Upper lobe of right lung (tissue), 1 donor: ENCODE measurements at regions not wholly inside any gene's neighbourhood (a gene's known extent, or its start where the extent isn't known, plus 50 kb on each side); places are given as distances from the start of the nearest gene placed in this dataset.
A peak's percentile ranks its signal among the peaks of the same experiment; 100 is the strongest.

Source experiments
- ATAC-seq: fragments of 200-7000 bp; cut with Tn5 transposase; one replicate; pipeline ENCODE4 v1.9.1; 2020; ENCODE audit warnings: mild to moderate bottlenecking, moderate library complexity
- DNase-seq: peaks from one replicate; pipeline ENCODE4 v3.0.0-alpha.2; 2020
- H3K27ac ChIP-seq: fragments of 200-600 bp; one replicate; pipeline ENCODE4 v1.8.0; 2022
- H3K27me3 ChIP-seq: fragments of 200-600 bp; one replicate; pipeline ENCODE4 v1.8.0; 2022; ENCODE audit warnings: mild to moderate bottlenecking
- H3K36me3 ChIP-seq: fragments of 200-600 bp; one replicate; pipeline ENCODE4 v1.8.0; 2022
- H3K4me1 ChIP-seq: fragments of 200-600 bp; one replicate; pipeline ENCODE4 v1.8.0; 2022
- H3K4me3 ChIP-seq: fragments of 200-600 bp; one replicate; pipeline ENCODE4 v1.8.0; 2022; ENCODE audit warnings: mild to moderate bottlenecking
- H3K9me3 ChIP-seq: fragments of 200-600 bp; one replicate; pipeline ENCODE4 v1.8.0; 2022
- intact Hi-C: fragments of 100-400 bp; cut with DNase I; formaldehyde crosslinking; loops from one replicate; pipeline ENCODE4 v1.11.0; 2022
- TF ChIP-seq, protein P1 (sequence below): fragments of 200-600 bp; IDR thresholded peaks from one replicate; pipeline ENCODE4 v1.8.0; 2022; ENCODE audit warnings: antibody characterized with exemption
- donor health status: DM: no; HTN: yes; CAD: no; lungs with severe emphysema.

DNA sequence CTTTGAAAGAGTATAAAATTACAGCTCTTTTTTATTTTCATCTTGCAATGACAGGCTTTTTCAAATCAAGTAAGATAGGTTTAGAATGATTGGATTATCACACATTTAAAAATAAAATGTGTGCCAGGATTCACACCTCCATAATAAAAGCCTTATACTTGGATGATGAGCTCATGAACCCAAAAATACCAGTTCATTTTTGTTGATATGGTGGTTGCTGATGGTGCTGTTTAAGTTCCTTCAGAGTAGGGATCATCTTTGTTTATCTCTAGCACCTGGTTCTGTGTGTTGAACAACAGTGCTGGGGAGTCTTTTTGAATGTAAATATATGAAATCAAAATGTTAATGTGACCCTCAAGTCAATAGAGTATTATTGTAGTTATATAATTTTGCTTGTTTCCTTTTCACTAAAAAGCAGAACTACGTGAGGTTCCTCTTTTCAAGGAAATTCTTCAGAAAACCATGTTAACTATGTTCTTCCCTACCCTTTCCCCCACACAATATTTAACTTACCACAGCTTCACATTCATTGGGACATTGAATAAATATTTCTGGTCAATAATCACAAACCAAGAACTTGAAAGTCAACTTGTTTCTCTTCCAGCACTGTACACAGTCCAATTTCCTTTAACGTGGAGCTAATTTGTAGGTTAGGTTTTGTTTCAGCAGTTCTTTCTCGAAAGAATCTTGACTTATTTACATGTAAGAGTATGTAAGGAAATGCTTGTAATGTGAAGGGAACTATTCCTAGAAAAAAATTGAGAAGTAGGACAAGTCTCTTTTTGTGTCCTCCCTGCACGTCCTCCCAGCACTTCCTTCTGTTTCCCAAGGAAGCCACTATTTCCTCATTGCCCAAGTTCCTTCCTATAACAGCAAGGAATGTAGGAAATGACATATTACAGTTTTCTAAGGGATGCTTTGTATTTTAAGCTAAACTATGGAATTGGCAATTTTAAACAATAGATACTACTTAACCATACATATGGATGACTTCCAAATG is 945.9 kb upstream of the CITED2 start:
- TF ChIP-seq, protein P1, sequence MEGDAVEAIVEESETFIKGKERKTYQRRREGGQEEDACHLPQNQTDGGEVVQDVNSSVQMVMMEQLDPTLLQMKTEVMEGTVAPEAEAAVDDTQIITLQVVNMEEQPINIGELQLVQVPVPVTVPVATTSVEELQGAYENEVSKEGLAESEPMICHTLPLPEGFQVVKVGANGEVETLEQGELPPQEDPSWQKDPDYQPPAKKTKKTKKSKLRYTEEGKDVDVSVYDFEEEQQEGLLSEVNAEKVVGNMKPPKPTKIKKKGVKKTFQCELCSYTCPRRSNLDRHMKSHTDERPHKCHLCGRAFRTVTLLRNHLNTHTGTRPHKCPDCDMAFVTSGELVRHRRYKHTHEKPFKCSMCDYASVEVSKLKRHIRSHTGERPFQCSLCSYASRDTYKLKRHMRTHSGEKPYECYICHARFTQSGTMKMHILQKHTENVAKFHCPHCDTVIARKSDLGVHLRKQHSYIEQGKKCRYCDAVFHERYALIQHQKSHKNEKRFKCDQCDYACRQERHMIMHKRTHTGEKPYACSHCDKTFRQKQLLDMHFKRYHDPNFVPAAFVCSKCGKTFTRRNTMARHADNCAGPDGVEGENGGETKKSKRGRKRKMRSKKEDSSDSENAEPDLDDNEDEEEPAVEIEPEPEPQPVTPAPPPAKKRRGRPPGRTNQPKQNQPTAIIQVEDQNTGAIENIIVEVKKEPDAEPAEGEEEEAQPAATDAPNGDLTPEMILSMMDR, result no peak
- no peaks in the 10 kb centered on the region for H3K9me3 ChIP-seq
- no peaks in the 10 kb centered on the region for H3K27me3 ChIP-seq
- intact Hi-C loops, result no loop called here
- peaks cover 15% of the 10 kb centered on the region for H3K4me1 ChIP-seq
- H3K27ac ChIP-seq, result peak overlapping the region; percentile 15
- ATAC-seq, result peak; percentile 63
- DNase-seq, result no peak
- H3K36me3 ChIP-seq, result no peaks in the 10 kb centered on the region
- H3K4me3 ChIP-seq, result no peak overlapping the region

DNA sequence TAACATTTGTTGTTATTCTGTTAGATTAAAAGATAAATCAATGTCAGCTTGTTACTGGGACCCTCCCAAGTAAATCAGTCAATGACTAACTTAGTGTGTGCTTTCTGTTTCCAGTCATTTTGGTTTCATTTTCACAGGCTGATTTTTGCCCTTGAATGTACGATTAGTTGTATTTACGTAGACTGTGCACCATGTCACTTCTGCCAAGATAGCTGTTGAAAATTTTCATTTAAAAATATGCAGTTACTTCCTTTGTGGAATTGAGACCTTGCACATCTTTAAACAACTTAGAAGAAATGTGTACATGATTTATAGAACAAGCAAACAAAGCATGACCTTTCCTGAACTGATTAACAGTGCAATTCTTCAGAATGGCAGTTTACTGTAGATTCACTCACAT is 944.8 kb upstream of the CITED2 start:
- ATAC-seq (no peak), DNase-seq (no peak)
- no peaks in the 10 kb centered on the region for H3K36me3 ChIP-seq
- H3K27ac ChIP-seq, result no peak overlapping the region
- H3K9me3 ChIP-seq, result no peaks in the 10 kb centered on the region
- TF ChIP-seq, protein P1, result no peak
- H3K4me1 ChIP-seq, result peaks cover 15% of the 10 kb centered on the region
- H3K27me3 ChIP-seq, result no peaks in the 10 kb centered on the region
- H3K4me3 ChIP-seq, result peak overlapping the region; percentile 10
- intact Hi-C loops, result no loop called here

DNA sequence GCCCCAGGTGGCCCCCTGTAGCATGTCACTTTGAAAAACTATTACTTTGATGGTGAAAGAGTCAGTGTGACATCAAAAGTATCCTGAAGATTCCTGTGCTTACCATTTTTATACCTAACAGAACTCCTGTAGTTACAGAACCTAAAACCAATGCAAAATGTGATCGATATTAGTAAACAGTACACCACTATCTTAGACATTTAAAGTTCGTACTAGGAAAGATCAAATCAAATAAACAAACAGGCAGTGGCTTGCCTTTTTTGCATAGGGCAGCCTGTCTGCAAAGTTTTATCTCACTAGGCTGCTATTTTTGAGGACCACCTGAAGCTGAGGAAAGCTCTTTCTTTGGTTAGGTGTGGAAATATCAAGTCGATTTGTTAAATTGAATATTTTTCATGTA is 944.0 kb upstream of the CITED2 start:
- intact Hi-C loops, result no loop called here
- ATAC-seq, result no peak

DNA sequence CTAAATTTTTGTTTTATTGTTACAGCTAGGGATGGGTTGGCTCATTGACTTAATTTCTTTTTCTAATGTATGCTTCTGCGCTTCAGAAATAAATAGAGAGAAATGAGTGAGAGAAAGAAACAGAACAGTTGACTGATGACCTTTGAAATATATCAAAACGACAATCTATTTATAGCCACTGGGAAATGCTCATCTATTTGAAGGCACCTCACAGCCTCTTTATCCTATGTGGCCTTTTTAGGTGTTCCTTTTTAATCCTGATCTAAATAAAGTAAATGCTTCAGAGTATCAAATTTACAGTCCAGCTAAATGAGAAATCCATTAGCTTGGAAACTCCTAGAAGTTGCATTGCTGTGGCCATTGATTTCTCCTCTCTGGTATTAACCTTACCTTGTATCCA is 943.5 kb upstream of the CITED2 start:
- TF ChIP-seq, protein P1, result no peak
- no peak for ATAC-seq

More for the DNA sequence above, 944.0 kb upstream of the CITED2 start:
- Histone ChIP-seq H3K27ac (no peak overlapping the region), H3K9me3 (no peaks in the 10 kb centered on the region), H3K4me3 (no peak overlapping the region), H3K4me1 (peaks cover 15% of the 10 kb centered on the region), H3K36me3 (no peaks in the 10 kb centered on the region), H3K27me3 (no peaks in the 10 kb centered on the region)
- no peak for DNase-seq
- TF ChIP-seq, protein P1, result no peak

DNA sequence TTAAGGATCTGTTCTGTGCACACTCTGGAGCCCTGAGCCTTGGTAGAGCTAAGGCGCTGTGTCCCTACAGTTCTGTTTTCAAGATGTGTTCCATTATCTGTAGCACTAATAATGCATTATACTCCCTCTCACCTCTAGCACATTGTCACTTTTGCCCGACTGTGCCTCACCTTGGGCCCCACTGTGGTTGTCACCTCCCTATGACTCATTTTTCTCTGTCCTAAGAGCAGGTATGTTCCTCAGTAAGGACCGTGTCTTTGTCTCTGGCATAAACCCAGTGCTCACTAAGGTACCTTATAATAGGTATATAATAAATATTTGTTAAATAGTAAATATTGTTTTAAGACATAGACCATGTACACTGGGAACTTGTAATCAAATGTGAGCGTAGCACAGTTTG is 942.5 kb upstream of the CITED2 start:
- TF ChIP-seq, protein P1, result no peak
- intact Hi-C loops, result no loop called here
- Histone ChIP-seq H3K27me3 (no peaks in the 10 kb centered on the region), H3K4me3 (no peak overlapping the region), H3K27ac (no peak overlapping the region), H3K9me3 (no peaks in the 10 kb centered on the region), H3K36me3 (no peaks in the 10 kb centered on the region), H3K4me1 (peaks cover 15% of the 10 kb centered on the region)
- no peak for ATAC-seq
- no peak for DNase-seq

More for the DNA sequence above, 943.5 kb upstream of the CITED2 start:
- Histone ChIP-seq H3K9me3 (no peaks in the 10 kb centered on the region), H3K4me3 (no peak overlapping the region), H3K27me3 (no peaks in the 10 kb centered on the region), H3K36me3 (no peaks in the 10 kb centered on the region), H3K27ac (no peak overlapping the region), H3K4me1 (peaks cover 15% of the 10 kb centered on the region)
- intact Hi-C loops, result no loop called here
- no peak for DNase-seq
